ENCODE measurements at regions not wholly inside any gene's neighbourhood (a gene's known extent, or its start where the extent isn't known, plus 50 kb on each side); places are given as distances from the start of the nearest gene placed in this dataset.
"Not testable (repeated sequence)": the region's sequence is repeated elsewhere in the genome, so short reads cannot be mapped to it uniquely, and the experiment has no call there.

DNA sequence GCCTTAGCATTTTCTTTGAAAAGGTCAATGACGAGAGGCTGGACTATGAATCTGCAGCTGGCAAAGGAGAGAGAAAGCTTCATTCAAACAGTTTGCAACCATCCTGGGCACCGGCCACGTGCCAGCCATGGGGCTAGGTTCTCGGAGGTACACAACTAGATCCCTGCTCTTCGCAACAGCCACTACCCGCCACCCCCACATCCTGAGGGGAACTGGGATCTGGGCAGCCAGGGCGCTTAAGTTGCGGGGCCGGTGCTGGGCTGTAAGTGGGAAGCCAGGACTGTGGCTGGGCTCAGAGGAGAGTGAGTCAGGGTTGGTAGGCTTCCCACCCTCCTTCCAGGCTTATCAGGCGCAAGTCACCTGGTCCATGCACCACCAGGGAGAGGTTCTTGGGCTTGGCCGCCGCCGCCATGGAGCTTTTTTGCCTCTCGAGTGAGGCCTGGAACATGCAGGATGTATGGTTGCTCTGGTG, 95.0 kb upstream of the TERB2 start:
- Histone ChIP-seq H3K4me3 (no peak overlapping the region), H3K4me1 (no peaks in the 10 kb centered on the region), H3F3A (ENCODE audit: low read depth) (no peaks in the 10 kb centered on the region), H3K27ac (no peak overlapping the region), H3K27me3 (no peaks in the 10 kb centered on the region), H3K79me2 (ENCODE audit: low read depth) (no peaks in the 10 kb centered on the region), H3K36me3 (no peaks in the 10 kb centered on the region), H4K20me1 (ENCODE audit: low read depth) (no peaks in the 10 kb centered on the region), H3K4me2 (no peak overlapping the region), H3K9ac (no peak overlapping the region), H3K9me3 (ENCODE audit: low read depth) (no peaks in the 10 kb centered on the region), H2AFZ (replicated peaks) (no peak overlapping the region)
- TF ChIP-seq EZH2 (IDR thresholded peaks at IDR 0.05) (no peak), EZH2phosphoT487 (IDR thresholded peaks at IDR 0.05) (no peak)
- TF ChIP-seq, protein P1, sequence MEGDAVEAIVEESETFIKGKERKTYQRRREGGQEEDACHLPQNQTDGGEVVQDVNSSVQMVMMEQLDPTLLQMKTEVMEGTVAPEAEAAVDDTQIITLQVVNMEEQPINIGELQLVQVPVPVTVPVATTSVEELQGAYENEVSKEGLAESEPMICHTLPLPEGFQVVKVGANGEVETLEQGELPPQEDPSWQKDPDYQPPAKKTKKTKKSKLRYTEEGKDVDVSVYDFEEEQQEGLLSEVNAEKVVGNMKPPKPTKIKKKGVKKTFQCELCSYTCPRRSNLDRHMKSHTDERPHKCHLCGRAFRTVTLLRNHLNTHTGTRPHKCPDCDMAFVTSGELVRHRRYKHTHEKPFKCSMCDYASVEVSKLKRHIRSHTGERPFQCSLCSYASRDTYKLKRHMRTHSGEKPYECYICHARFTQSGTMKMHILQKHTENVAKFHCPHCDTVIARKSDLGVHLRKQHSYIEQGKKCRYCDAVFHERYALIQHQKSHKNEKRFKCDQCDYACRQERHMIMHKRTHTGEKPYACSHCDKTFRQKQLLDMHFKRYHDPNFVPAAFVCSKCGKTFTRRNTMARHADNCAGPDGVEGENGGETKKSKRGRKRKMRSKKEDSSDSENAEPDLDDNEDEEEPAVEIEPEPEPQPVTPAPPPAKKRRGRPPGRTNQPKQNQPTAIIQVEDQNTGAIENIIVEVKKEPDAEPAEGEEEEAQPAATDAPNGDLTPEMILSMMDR (IDR thresholded peaks at IDR 0.05), result no peak
- no peak for DNase-seq (ENCODE audit: low spot score)
- Mint-ChIP-seq H3K9me3 (peaks cover 3% of the 10 kb centered on the region), H3K27ac (no peak overlapping the region), H3K4me1 (no peaks in the 10 kb centered on the region), H3K36me3 (no peaks in the 10 kb centered on the region), H3K4me3 (no peak overlapping the region), H3K27me3 (ENCODE audit: insufficient read depth, low read depth) (peaks cover 2% of the 10 kb centered on the region)

DNA sequence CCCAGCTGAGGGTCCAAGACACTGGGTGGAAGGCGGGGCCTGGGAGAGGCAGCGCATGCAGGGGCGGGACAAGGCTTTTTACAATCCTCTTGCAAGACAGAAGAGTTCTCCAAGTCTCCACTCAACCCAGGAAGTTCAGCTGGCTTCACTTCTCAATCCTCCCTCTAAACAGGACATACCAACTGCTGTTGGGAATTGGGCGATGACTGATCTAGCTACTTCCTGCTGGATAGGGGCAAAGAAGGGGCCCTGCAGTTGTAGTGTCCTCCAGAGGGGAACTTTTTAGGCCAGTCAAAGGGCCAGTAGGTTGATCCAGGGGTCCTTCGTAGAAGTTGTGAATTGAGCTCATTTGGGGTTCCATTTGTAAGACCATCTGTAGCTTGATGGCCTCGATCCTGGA, 94.6 kb upstream of the TERB2 start:
- no peaks in the 10 kb centered on the region for H3K36me3 Mint-ChIP-seq
- no peak overlapping the region for H3K27ac Mint-ChIP-seq
- Histone ChIP-seq H3F3A (ENCODE audit: low read depth) (no peaks in the 10 kb centered on the region), H3K36me3 (no peaks in the 10 kb centered on the region), H3K79me2 (ENCODE audit: low read depth) (no peaks in the 10 kb centered on the region), H3K9me3 (ENCODE audit: low read depth) (no peaks in the 10 kb centered on the region), H3K27me3 (no peaks in the 10 kb centered on the region), H3K4me3 (no peak overlapping the region), H4K20me1 (ENCODE audit: low read depth) (no peaks in the 10 kb centered on the region), H2AFZ (replicated peaks) (no peak overlapping the region), H3K27ac (no peak overlapping the region), H3K4me2 (no peak overlapping the region), H3K9ac (no peak overlapping the region), H3K4me1 (no peaks in the 10 kb centered on the region)
- no peak for TF ChIP-seq EZH2 (IDR thresholded peaks at IDR 0.05)
- TF ChIP-seq, protein P1 (IDR thresholded peaks at IDR 0.05), result no peak
- no peak for TF ChIP-seq EZH2phosphoT487 (IDR thresholded peaks at IDR 0.05)
- H3K4me3 Mint-ChIP-seq, result no peak overlapping the region
- peaks cover 2% of the 10 kb centered on the region for H3K27me3 Mint-ChIP-seq (ENCODE audit: insufficient read depth, low read depth)
- H3K4me1 Mint-ChIP-seq, result no peaks in the 10 kb centered on the region
- H3K9me3 Mint-ChIP-seq, result peaks cover 4% of the 10 kb centered on the region
- DNase-seq (ENCODE audit: low spot score), result no peak

DNA sequence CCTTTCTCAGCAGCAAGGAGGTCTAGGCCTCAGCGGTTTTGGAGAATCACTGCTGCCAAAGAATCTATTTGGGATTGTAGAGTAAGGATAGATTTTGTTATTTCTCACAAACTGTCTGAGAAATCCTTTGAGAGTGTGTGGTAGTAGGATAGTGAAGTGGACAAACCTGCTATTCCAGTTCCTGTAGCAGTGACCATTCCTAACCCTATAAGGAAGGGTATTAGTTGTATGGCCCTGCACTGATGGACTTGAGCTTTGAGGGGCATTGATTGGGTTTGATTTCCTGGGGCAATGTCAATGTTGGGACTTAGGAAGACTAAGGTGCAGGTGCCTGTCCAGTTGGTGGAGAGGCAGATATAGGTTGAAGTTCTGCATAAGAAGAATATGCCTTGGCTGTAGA, 93.6 kb upstream of the TERB2 start:
- not testable (repeated sequence) for H3K9ac ChIP-seq; H3K27ac ChIP-seq; H3K79me2 ChIP-seq (ENCODE audit: low read depth); DNase-seq (ENCODE audit: low spot score); H3K36me3 Mint-ChIP-seq; H3K4me1 Mint-ChIP-seq; H3K27ac Mint-ChIP-seq; H3K4me3 Mint-ChIP-seq; H3K4me1 ChIP-seq; H3K27me3 Mint-ChIP-seq (ENCODE audit: insufficient read depth, low read depth); H3K4me3 ChIP-seq; H3K27me3 ChIP-seq; H3K4me2 ChIP-seq; H3K36me3 ChIP-seq; H3K9me3 ChIP-seq (ENCODE audit: low read depth); H2AFZ ChIP-seq (replicated peaks); H4K20me1 ChIP-seq (ENCODE audit: low read depth); H3K9me3 Mint-ChIP-seq; H3F3A ChIP-seq (ENCODE audit: low read depth)

DNA sequence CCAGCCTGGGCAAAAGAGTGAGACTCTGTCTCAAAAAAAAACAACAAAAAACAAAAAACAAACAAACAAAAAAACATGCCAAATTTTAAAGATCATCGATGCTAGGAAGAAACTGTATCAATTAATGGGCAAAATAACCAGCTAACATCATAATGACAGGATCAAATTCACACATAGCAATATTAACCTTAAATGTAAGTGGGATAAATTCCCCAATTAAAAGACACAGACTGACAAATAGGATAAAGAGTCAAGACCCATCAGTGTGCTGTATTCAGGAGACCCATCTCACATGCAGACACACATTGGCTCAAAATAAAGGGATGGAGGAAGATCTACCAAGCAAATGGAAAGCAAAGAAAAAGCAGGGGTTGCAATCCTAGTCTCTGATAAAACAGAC, 88.4 kb upstream of the TERB2 start:
- not testable (repeated sequence) for H3K4me3 Mint-ChIP-seq, H3K36me3 ChIP-seq, H3K4me3 ChIP-seq

DNA sequence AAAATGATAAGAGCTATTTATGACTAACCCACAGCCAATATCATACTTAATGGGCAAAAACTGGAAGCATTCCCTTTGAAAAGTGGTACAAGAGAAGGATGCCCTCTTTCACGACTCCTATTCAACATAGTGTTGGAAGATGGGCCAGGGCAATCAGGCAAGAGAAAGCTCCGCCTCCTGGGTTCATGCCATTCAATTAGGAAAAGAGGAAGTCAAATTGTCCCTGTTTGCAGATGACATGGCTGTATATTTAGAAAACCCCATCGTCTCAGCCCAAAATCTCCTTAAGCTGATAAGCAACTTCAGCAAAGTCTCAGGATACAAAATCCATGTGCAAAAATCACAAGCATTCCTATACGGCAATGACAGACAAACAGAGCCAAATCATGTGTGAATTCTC, 86.4 kb upstream of the TERB2 start:
- H3K79me2 ChIP-seq (ENCODE audit: low read depth); H3F3A ChIP-seq (ENCODE audit: low read depth); H3K9me3 ChIP-seq (ENCODE audit: low read depth); H3K4me1 Mint-ChIP-seq; H2AFZ ChIP-seq (replicated peaks); H3K4me2 ChIP-seq; H3K27ac Mint-ChIP-seq; H3K27me3 ChIP-seq; H3K36me3 ChIP-seq; H4K20me1 ChIP-seq (ENCODE audit: low read depth); H3K36me3 Mint-ChIP-seq; H3K4me3 ChIP-seq; H3K27ac ChIP-seq; H3K9ac ChIP-seq; H3K4me1 ChIP-seq; H3K27me3 Mint-ChIP-seq (ENCODE audit: insufficient read depth, low read depth); DNase-seq (ENCODE audit: low spot score); H3K9me3 Mint-ChIP-seq; H3K4me3 Mint-ChIP-seq: not testable (repeated sequence)

More for the DNA sequence above, 88.4 kb upstream of the TERB2 start:
- DNase-seq (ENCODE audit: low spot score); H3K9ac ChIP-seq; H3K36me3 Mint-ChIP-seq; H3F3A ChIP-seq (ENCODE audit: low read depth); H3K27me3 Mint-ChIP-seq (ENCODE audit: insufficient read depth, low read depth); H3K27me3 ChIP-seq; H3K4me1 ChIP-seq; H3K4me1 Mint-ChIP-seq; H3K27ac Mint-ChIP-seq; H2AFZ ChIP-seq (replicated peaks); H4K20me1 ChIP-seq (ENCODE audit: low read depth); H3K9me3 ChIP-seq (ENCODE audit: low read depth); H3K79me2 ChIP-seq (ENCODE audit: low read depth); H3K27ac ChIP-seq; H3K4me2 ChIP-seq; H3K9me3 Mint-ChIP-seq: not testable (repeated sequence)
